ENCODE measurements at regions not wholly inside any gene's neighbourhood (a gene's known extent, or its start where the extent isn't known, plus 50 kb on each side); places are given as distances from the start of the nearest gene placed in this dataset.

- Histone ChIP-seq H3F3A (ENCODE audit: low read length, unreplicated experiment) (no peaks in the 10 kb centered on the region), H3K36me3 (ENCODE audit: low read depth, low read length) (no peaks in the 10 kb centered on the region), H3K27ac (ENCODE audit: low read length) (no peak overlapping the region), H3K79me2 (ENCODE audit: low read length) (no peaks in the 10 kb centered on the region), H4K20me1 (ENCODE audit: low read length) (no peaks in the 10 kb centered on the region), H3K4me2 (ENCODE audit: low read length) (no peak overlapping the region), H3K4me1 (ENCODE audit: insufficient read depth, low read length) (no peaks in the 10 kb centered on the region), H3K4me3 (ENCODE audit: low read length) (no peak overlapping the region), H3K27me3 (ENCODE audit: low read length) (no peaks in the 10 kb centered on the region), H3K9me3 (ENCODE audit: low read length) (no peaks in the 10 kb centered on the region), H3K9ac (ENCODE audit: low read length) (no peak overlapping the region), H3K9me2 (replicated peaks; ENCODE audit: low read length) (peaks cover 3% of the 10 kb centered on the region; the same call in 1 of the 2 replicates), H2AFZ (ENCODE audit: low read length) (no peak overlapping the region)
- intact Hi-C loops (cut with micrococcal nuclease): no loop called here
- DNase-seq (no peak), ATAC-seq (no peak)
- BruUV-seq (replicated peaks): no TSS peak
- no peak for TF ChIP-seq CTCF (conservative IDR thresholded peaks at IDR 0.05; ENCODE audit: low read depth, low read length)
- no peak for TF ChIP-seq EZH2phosphoT487 (IDR thresholded peaks at IDR 0.05; ENCODE audit: borderline replicate concordance, low read length)
- no peak for TF ChIP-seq EZH2 (IDR thresholded peaks at IDR 0.05; ENCODE audit: low read length, unreplicated experiment)
- POLR2A ChIA-PET (ENCODE audit: unreplicated experiment): interaction anchor here (0.6 kb wide), 1 partner anchor 55 kb away, joined by 4 read pairs; no protein-coding TSS in a partner anchor
- CTCF ChIA-PET: no interaction called here
These were observed 181.1 kb upstream of the RBMS3 start for GRCh38 chr3:29099775-29100174.

GRCh38 chr3:29100292-29100691 lies 180.6 kb upstream of the RBMS3 start:
- Histone ChIP-seq H3K79me2 (ENCODE audit: low read length) (no peaks in the 10 kb centered on the region), H3K4me2 (ENCODE audit: low read length) (no peak overlapping the region), H3K36me3 (ENCODE audit: low read depth, low read length) (no peaks in the 10 kb centered on the region), H3K9ac (ENCODE audit: low read length) (no peak overlapping the region), H3K4me3 (ENCODE audit: low read length) (no peak overlapping the region), H3K4me1 (ENCODE audit: insufficient read depth, low read length) (no peaks in the 10 kb centered on the region), H3K27me3 (ENCODE audit: low read length) (no peaks in the 10 kb centered on the region), H3K9me2 (replicated peaks; ENCODE audit: low read length) (peaks cover 8% of the 10 kb centered on the region; the same call in 1 of the 2 replicates), H3F3A (ENCODE audit: low read length, unreplicated experiment) (no peaks in the 10 kb centered on the region), H3K27ac (ENCODE audit: low read length) (no peak overlapping the region), H2AFZ (ENCODE audit: low read length) (no peak overlapping the region), H3K9me3 (ENCODE audit: low read length) (no peaks in the 10 kb centered on the region), H4K20me1 (ENCODE audit: low read length) (no peaks in the 10 kb centered on the region)
- ChIA-PET CTCF (no interaction called here), POLR2A (ENCODE audit: unreplicated experiment) (no interaction called here)
- no peak for TF ChIP-seq EZH2 (IDR thresholded peaks at IDR 0.05; ENCODE audit: low read length, unreplicated experiment)
- no peak for TF ChIP-seq EZH2phosphoT487 (IDR thresholded peaks at IDR 0.05; ENCODE audit: borderline replicate concordance, low read length)
- TF ChIP-seq CTCF (conservative IDR thresholded peaks at IDR 0.05; ENCODE audit: low read depth, low read length): no peak
- no TSS peak for BruUV-seq (replicated peaks)
- intact Hi-C loops (cut with micrococcal nuclease): no loop called here
- no peak for DNase-seq
- no peak for ATAC-seq

- Histone ChIP-seq H3K9ac (ENCODE audit: low read length) (no peak overlapping the region), H3K27ac (ENCODE audit: low read length) (no peak overlapping the region), H2AFZ (ENCODE audit: low read length) (0 out of 2 replicates have a peak overlapping the region, but pooled peaks have one; percentile 10), H3K36me3 (ENCODE audit: low read depth, low read length) (no peaks in the 10 kb centered on the region), H3K4me1 (ENCODE audit: insufficient read depth, low read length) (no peaks in the 10 kb centered on the region), H3K4me3 (ENCODE audit: low read length) (no peak overlapping the region), H3K79me2 (ENCODE audit: low read length) (no peaks in the 10 kb centered on the region), H3F3A (ENCODE audit: low read length, unreplicated experiment) (no peaks in the 10 kb centered on the region), H3K9me3 (ENCODE audit: low read length) (no peaks in the 10 kb centered on the region), H3K4me2 (ENCODE audit: low read length) (no peak overlapping the region), H4K20me1 (ENCODE audit: low read length) (no peaks in the 10 kb centered on the region), H3K9me2 (replicated peaks; ENCODE audit: low read length) (no peaks in the 10 kb centered on the region), H3K27me3 (ENCODE audit: low read length) (no peaks in the 10 kb centered on the region)
- DNase-seq (no peak), ATAC-seq (no peak)
- TF ChIP-seq CTCF (conservative IDR thresholded peaks at IDR 0.05; ENCODE audit: low read depth, low read length) (no peak), EZH2 (IDR thresholded peaks at IDR 0.05; ENCODE audit: low read length, unreplicated experiment) (no peak), EZH2phosphoT487 (IDR thresholded peaks at IDR 0.05; ENCODE audit: borderline replicate concordance, low read length) (no peak)
- ChIA-PET POLR2A (ENCODE audit: unreplicated experiment) (no interaction called here), CTCF (no interaction called here)
- intact Hi-C loops (cut with micrococcal nuclease): no loop called here
- no TSS peak for BruUV-seq (replicated peaks)
These were observed 152.9 kb upstream of the RBMS3 start for GRCh38 chr3:29128001-29128400.
